ENCODE measurements at regions not wholly inside any gene's neighbourhood (a gene's known extent, or its start where the extent isn't known, plus 50 kb on each side); places are given as distances from the start of the nearest gene placed in this dataset.

- H3K27ac ChIP-seq (ENCODE audit: low read depth in 1 of 2, low read length in 2 of 2), result no peak overlapping the region
- H3K36me3 Mint-ChIP-seq (ENCODE audit: low read depth), result no peaks in the 10 kb centered on the region
- no peaks in the 10 kb centered on the region for H3K4me1 ChIP-seq (ENCODE audit: insufficient read depth, low read length)
- no peaks in the 10 kb centered on the region for H3K9me3 Mint-ChIP-seq
- intact Hi-C loops (cut with DNase I, micrococcal nuclease), result no loop called here
- no peaks in the 10 kb centered on the region for H3K27me3 ChIP-seq (ENCODE audit: control insufficient read depth in 1 of 2, insufficient read depth in 2 of 2, low read length in 2 of 2)
- DNase-seq (no peak), ATAC-seq (ENCODE audit: poor library complexity) (no peak)
- ChIA-PET CTCF (no interaction called here), POLR2A (no interaction called here)
- H3K9me3 ChIP-seq (ENCODE audit: control insufficient read depth in 1 of 2, insufficient read depth in 1 of 2, low read length in 2 of 2), result peaks cover 0 to 23% of the 10 kb centered on the region in 2 experiments
- no peaks in the 10 kb centered on the region for H3K27me3 Mint-ChIP-seq
- no peak overlapping the region for H3K4me3 ChIP-seq (ENCODE audit: low read length)
- no peaks in the 10 kb centered on the region for H3K4me1 Mint-ChIP-seq (ENCODE audit: low read depth)
- H3K36me3 ChIP-seq (ENCODE audit: insufficient read depth, low read length), result no peaks in the 10 kb centered on the region
- no peak overlapping the region for H3K27ac Mint-ChIP-seq
- H3K4me3 Mint-ChIP-seq, result no peak overlapping the region
- TF ChIP-seq CTCF (IDR thresholded peaks at IDR 0.05), result no peak
These were observed 150.8 kb upstream of the MYCN start for GRCh38 chr2:15789381-15790062.

GRCh38 chr2:15790326-15790725 lies 150.0 kb upstream of the MYCN start:
- H3K27ac ChIP-seq (ENCODE audit: low read depth in 1 of 2, low read length in 2 of 2), result no peak overlapping the region
- H3K36me3 Mint-ChIP-seq (ENCODE audit: low read depth), result no peaks in the 10 kb centered on the region
- intact Hi-C loops (cut with DNase I, micrococcal nuclease), result no loop called here
- H3K9me3 ChIP-seq (ENCODE audit: control insufficient read depth in 1 of 2, insufficient read depth in 1 of 2, low read length in 2 of 2), result peaks cover 0 to 16% of the 10 kb centered on the region in 2 experiments
- DNase-seq (no peak), ATAC-seq (ENCODE audit: poor library complexity) (no peak)
- no peak for TF ChIP-seq CTCF (IDR thresholded peaks at IDR 0.05)
- CTCF ChIA-PET, result no interaction called here
- H3K4me3 ChIP-seq (ENCODE audit: low read length), result no peak overlapping the region
- no peaks in the 10 kb centered on the region for H3K27me3 ChIP-seq (ENCODE audit: control insufficient read depth in 1 of 2, insufficient read depth in 2 of 2, low read length in 2 of 2)
- no peaks in the 10 kb centered on the region for H3K4me1 Mint-ChIP-seq (ENCODE audit: low read depth)
- H3K4me1 ChIP-seq (ENCODE audit: insufficient read depth, low read length), result no peaks in the 10 kb centered on the region
- POLR2A ChIA-PET, result no interaction called here
- no peak overlapping the region for H3K4me3 Mint-ChIP-seq
- no peaks in the 10 kb centered on the region for H3K9me3 Mint-ChIP-seq
- H3K27me3 Mint-ChIP-seq, result no peaks in the 10 kb centered on the region
- no peak overlapping the region for H3K27ac Mint-ChIP-seq
- no peaks in the 10 kb centered on the region for H3K36me3 ChIP-seq (ENCODE audit: insufficient read depth, low read length)

DNA sequence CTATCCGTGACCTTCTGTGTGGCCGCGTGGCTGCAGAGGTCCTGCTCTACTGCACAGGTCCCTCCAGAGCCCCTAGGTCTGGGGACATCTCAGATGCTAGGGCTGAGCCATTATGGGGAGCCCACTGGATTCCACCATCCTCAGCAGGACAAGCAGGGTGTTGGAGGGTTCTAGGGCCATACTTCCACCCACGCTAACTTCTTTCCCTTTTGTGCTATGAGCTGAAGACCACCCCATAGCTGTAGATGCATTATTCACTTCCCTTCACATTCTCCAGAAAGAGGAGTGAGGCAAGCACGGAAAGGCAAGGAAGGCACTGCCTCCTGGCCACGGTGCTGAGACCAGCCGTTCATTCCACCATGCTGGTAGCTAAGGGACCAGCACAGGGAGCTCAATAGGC lies 149.5 kb upstream of the MYCN start:
- Mint-ChIP-seq H3K36me3 (ENCODE audit: low read depth) (no peaks in the 10 kb centered on the region), H3K9me3 (no peaks in the 10 kb centered on the region), H3K4me1 (ENCODE audit: low read depth) (no peaks in the 10 kb centered on the region), H3K27ac (no peak overlapping the region), H3K27me3 (no peaks in the 10 kb centered on the region), H3K4me3 (no peak overlapping the region)
- POLR2A ChIA-PET, result no interaction called here
- Histone ChIP-seq H3K36me3 (ENCODE audit: insufficient read depth, low read length) (no peaks in the 10 kb centered on the region), H3K4me3 (ENCODE audit: low read length) (no peak overlapping the region), H3K27me3 (ENCODE audit: control insufficient read depth in 1 of 2, insufficient read depth in 2 of 2, low read length in 2 of 2) (no peaks in the 10 kb centered on the region), H3K27ac (ENCODE audit: low read depth in 1 of 2, low read length in 2 of 2) (no peak overlapping the region), H3K9me3 (ENCODE audit: control insufficient read depth in 1 of 2, insufficient read depth in 1 of 2, low read length in 2 of 2) (peaks cover 0 to 14% of the 10 kb centered on the region in 2 experiments), H3K4me1 (ENCODE audit: insufficient read depth, low read length) (no peaks in the 10 kb centered on the region)
- TF ChIP-seq CTCF (IDR thresholded peaks at IDR 0.05), result no peak
- CTCF ChIA-PET, result no interaction called here
- ATAC-seq (ENCODE audit: poor library complexity) (no peak), DNase-seq (no peak)
- intact Hi-C loops (cut with DNase I, micrococcal nuclease), result no loop called here
